ENCODE measurements at regions not wholly inside any gene's neighbourhood (a gene's known extent, or its start where the extent isn't known, plus 50 kb on each side); places are given as distances from the start of the nearest gene placed in this dataset.

- TF ChIP-seq CTCF (IDR thresholded peaks at IDR 0.05; ENCODE audit: insufficient read depth, low read length) (no peak), REST (IDR thresholded peaks at IDR 0.05; ENCODE audit: insufficient replicate concordance, low read depth) (no peak), GABPA (IDR thresholded peaks at IDR 0.05; ENCODE audit: low read depth) (no peak), POLR2AphosphoS5 (IDR thresholded peaks at IDR 0.05; ENCODE audit: low read depth) (no peak), SPI1 (IDR thresholded peaks at IDR 0.05; ENCODE audit: borderline replicate concordance, low read depth) (no peak)
- H3K27ac ChIP-seq (replicated peaks): no peak overlapping the region
- H3K4me3 ChIP-seq (replicated peaks; ENCODE audit: insufficient read depth, low read length): no peak overlapping the region
- no peaks in the 10 kb centered on the region for H3K27me3 ChIP-seq (ENCODE audit: insufficient read depth, poor library complexity, severe bottlenecking)
- no peak for DNase-seq (ENCODE audit: low read depth in 1 of 2, low spot score in 1 of 2)
Measured at GRCh38 chr3:43221076-43221475, 65.3 kb upstream of the SNRK start.

DNA sequence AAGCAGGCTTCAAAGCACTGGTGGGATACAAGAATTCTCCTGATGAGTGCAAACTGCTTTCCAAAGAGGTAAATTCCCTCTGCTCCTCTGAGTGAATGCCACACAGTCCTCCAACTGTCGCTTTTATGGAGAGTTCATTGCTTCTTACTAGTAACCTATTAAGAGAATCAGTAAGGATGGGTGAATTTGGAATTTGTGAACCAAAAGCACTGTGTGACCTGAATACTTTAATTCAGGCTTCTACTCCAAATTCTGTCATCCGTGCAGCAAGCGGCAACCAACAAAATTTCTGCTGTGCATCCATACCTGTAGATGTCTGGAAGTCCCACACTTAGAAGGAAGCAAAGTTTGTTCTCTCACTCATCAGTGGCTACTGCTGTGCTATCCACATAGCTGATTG, 66.7 kb upstream of the SNRK start:
- no peak for TF ChIP-seq CTCF (IDR thresholded peaks at IDR 0.05; ENCODE audit: insufficient read depth, low read length)
- no peak for TF ChIP-seq GABPA (IDR thresholded peaks at IDR 0.05; ENCODE audit: low read depth)
- TF ChIP-seq POLR2AphosphoS5 (IDR thresholded peaks at IDR 0.05; ENCODE audit: low read depth): no peak
- TF ChIP-seq REST (IDR thresholded peaks at IDR 0.05; ENCODE audit: insufficient replicate concordance, low read depth): no peak
- no peak for TF ChIP-seq SPI1 (IDR thresholded peaks at IDR 0.05; ENCODE audit: borderline replicate concordance, low read depth)
- DNase-seq (ENCODE audit: low read depth in 1 of 2, low spot score in 1 of 2): no peak

DNA sequence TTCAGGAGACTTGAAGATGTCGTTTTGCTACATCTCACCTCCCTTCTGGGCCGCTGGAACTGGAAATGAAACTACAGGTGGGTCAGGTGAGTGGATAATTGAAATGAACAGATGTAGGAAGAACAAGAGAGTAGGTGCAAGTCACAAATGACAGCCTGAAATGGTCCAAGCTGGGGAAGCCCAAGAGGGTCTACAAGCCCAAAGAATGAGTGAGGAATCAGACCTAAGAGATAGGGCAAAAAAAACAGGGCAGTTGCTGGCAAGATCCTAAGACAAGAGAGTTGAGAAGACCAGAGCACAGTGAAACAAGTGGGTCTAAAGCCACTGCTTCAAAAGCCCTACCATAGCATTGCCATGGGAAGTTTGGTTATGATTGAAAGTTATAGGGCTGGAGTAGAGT, 67.4 kb upstream of the SNRK start:
- Histone ChIP-seq H3K27ac (replicated peaks) (no peak overlapping the region), H3K27me3 (ENCODE audit: insufficient read depth, poor library complexity, severe bottlenecking) (no peaks in the 10 kb centered on the region), H3K4me3 (replicated peaks; ENCODE audit: insufficient read depth, low read length) (no peak overlapping the region)
- no peak for DNase-seq (ENCODE audit: low read depth in 1 of 2, low spot score in 1 of 2)
- no peak for TF ChIP-seq POLR2AphosphoS5 (IDR thresholded peaks at IDR 0.05; ENCODE audit: low read depth)
- TF ChIP-seq SPI1 (IDR thresholded peaks at IDR 0.05; ENCODE audit: borderline replicate concordance, low read depth): no peak
- no peak for TF ChIP-seq REST (IDR thresholded peaks at IDR 0.05; ENCODE audit: insufficient replicate concordance, low read depth)
- no peak for TF ChIP-seq CTCF (IDR thresholded peaks at IDR 0.05; ENCODE audit: insufficient read depth, low read length)
- no peak for TF ChIP-seq GABPA (IDR thresholded peaks at IDR 0.05; ENCODE audit: low read depth)

More for the DNA sequence above, 66.7 kb upstream of the SNRK start:
- Histone ChIP-seq H3K27ac (replicated peaks) (no peak overlapping the region), H3K4me3 (replicated peaks; ENCODE audit: insufficient read depth, low read length) (no peak overlapping the region), H3K27me3 (ENCODE audit: insufficient read depth, poor library complexity, severe bottlenecking) (no peaks in the 10 kb centered on the region)

Data from HL-60 (cell line).